ENCODE measurements at regions not wholly inside any gene's neighbourhood (a gene's known extent, or its start where the extent isn't known, plus 50 kb on each side); places are given as distances from the start of the nearest gene placed in this dataset.

DNA sequence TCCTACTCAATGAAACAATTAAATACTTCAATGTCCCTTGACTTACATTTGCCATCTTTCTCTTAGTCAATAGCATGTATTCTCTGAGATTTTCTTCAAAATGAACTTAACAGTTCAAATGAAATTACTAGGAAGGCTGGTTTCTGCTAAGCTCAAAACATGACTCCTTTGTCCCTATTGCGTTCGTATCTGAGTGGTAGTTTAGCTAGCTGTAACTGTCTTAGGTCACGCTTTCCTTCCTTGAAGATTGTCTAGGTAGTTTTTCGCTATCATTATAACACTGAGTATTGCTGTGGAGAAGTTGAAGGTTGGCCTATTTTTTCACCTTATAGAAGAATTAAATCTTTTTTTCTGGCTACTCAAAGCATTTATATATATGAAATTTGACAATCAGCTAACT, 1535.2 kb downstream of the PLA2G4A start:
- TF ChIP-seq, protein P1, sequence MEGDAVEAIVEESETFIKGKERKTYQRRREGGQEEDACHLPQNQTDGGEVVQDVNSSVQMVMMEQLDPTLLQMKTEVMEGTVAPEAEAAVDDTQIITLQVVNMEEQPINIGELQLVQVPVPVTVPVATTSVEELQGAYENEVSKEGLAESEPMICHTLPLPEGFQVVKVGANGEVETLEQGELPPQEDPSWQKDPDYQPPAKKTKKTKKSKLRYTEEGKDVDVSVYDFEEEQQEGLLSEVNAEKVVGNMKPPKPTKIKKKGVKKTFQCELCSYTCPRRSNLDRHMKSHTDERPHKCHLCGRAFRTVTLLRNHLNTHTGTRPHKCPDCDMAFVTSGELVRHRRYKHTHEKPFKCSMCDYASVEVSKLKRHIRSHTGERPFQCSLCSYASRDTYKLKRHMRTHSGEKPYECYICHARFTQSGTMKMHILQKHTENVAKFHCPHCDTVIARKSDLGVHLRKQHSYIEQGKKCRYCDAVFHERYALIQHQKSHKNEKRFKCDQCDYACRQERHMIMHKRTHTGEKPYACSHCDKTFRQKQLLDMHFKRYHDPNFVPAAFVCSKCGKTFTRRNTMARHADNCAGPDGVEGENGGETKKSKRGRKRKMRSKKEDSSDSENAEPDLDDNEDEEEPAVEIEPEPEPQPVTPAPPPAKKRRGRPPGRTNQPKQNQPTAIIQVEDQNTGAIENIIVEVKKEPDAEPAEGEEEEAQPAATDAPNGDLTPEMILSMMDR (conservative IDR thresholded peaks at IDR 0.05; ENCODE audit: low read length): no peak
- no peak for TF ChIP-seq EZH2phosphoT487 (IDR thresholded peaks at IDR 0.05; ENCODE audit: borderline replicate concordance, low read depth, low read length)

All from OCI-LY7 (cell line).